Endothelial cell (in vitro differentiated cells): ENCODE measurements at regions not wholly inside any gene's neighbourhood (a gene's known extent, or its start where the extent isn't known, plus 50 kb on each side); places are given as distances from the start of the nearest gene placed in this dataset.

Source experiments
- DNase-seq: peaks from one replicate; pipeline ENCODE4 v3.0.0; 2021; ENCODE audit warnings: low spot score
- H3K27ac Mint-ChIP-seq: one replicate; pipeline ENCODE4 v1.8.0; 2021; ENCODE audit warnings: mixed read lengths, inconsistent platforms; ENCODE audit not compliant: unreplicated experiment
- H3K27me3 Mint-ChIP-seq: one replicate; pipeline ENCODE4 v1.8.0; 2021; ENCODE audit warnings: mild to moderate bottlenecking, moderate library complexity, mixed read lengths, inconsistent platforms; ENCODE audit not compliant: unreplicated experiment
- H3K36me3 Mint-ChIP-seq: one replicate; pipeline ENCODE4 v1.8.0; 2021; ENCODE audit warnings: mild to moderate bottlenecking, low read depth, mixed read lengths, inconsistent platforms; ENCODE audit not compliant: unreplicated experiment
- H3K4me1 Mint-ChIP-seq: one replicate; pipeline ENCODE4 v1.8.0; 2021; ENCODE audit warnings: mild to moderate bottlenecking, mixed read lengths, inconsistent platforms; ENCODE audit not compliant: unreplicated experiment
- H3K4me3 Mint-ChIP-seq: one replicate; pipeline ENCODE4 v1.8.0; 2021; ENCODE audit warnings: mild to moderate bottlenecking, mixed read lengths, inconsistent platforms; ENCODE audit not compliant: unreplicated experiment
- H3K9me3 Mint-ChIP-seq: one replicate; pipeline ENCODE4 v1.8.0; 2021; ENCODE audit warnings: mixed read lengths, inconsistent platforms; ENCODE audit not compliant: unreplicated experiment
- TF ChIP-seq, protein P1 (sequence below): fragments of 200-600 bp; sonication (generic); IDR thresholded peaks from one replicate; pipeline ENCODE4 v1.5.0; 2021; ENCODE audit warnings: antibody characterized with exemption; ENCODE audit not compliant: unreplicated experiment

DNA sequence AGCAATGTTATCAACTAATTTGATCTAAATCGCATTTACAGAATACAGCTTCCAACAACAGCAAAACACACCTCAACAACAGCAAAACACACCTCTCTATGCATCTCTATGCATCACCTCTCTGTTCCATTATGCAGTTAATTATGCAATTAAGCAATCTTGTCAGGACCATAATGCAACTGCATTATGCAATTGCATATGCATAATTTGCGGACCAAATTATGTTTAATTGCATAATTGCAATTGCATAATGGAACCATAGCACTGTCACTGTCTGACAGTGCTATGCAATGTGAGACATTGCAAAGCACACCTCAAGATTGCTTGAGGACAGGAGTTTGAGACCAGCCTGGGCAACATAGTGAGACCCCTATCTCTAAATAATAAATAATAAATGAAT lies 80.4 kb upstream of the PRSS3 start:
- TF ChIP-seq, protein P1, sequence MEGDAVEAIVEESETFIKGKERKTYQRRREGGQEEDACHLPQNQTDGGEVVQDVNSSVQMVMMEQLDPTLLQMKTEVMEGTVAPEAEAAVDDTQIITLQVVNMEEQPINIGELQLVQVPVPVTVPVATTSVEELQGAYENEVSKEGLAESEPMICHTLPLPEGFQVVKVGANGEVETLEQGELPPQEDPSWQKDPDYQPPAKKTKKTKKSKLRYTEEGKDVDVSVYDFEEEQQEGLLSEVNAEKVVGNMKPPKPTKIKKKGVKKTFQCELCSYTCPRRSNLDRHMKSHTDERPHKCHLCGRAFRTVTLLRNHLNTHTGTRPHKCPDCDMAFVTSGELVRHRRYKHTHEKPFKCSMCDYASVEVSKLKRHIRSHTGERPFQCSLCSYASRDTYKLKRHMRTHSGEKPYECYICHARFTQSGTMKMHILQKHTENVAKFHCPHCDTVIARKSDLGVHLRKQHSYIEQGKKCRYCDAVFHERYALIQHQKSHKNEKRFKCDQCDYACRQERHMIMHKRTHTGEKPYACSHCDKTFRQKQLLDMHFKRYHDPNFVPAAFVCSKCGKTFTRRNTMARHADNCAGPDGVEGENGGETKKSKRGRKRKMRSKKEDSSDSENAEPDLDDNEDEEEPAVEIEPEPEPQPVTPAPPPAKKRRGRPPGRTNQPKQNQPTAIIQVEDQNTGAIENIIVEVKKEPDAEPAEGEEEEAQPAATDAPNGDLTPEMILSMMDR: no peak
- no peaks in the 10 kb centered on the region for H3K9me3 Mint-ChIP-seq
- no peaks in the 10 kb centered on the region for H3K27me3 Mint-ChIP-seq
- DNase-seq: no peak
- H3K36me3 Mint-ChIP-seq: no peaks in the 10 kb centered on the region
- H3K27ac Mint-ChIP-seq: no peak overlapping the region
- H3K4me1 Mint-ChIP-seq: no peaks in the 10 kb centered on the region
- H3K4me3 Mint-ChIP-seq: no peak overlapping the region

DNA sequence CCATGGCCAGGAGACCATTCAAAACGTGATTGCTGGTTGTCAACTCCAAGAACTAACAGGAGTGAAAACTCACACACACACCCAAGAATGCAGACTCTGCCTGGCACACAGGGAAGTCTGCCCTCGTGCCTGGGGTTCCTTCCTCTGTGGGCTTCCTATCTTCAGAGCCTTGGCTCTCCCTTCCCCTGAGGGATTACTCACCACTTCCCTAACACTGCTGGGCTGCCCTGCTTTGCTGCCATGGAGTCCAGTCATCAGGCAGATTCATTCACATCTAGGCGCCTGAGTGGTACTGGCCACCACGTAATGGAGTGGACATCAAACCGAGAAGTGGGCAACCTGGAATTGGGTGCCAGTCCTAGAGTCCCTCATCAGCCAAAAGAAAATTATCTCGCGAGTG lies 76.4 kb upstream of the PRSS3 start:
- H3K4me3 Mint-ChIP-seq: no peak overlapping the region
- DNase-seq: no peak
- H3K36me3 Mint-ChIP-seq: no peaks in the 10 kb centered on the region
- H3K27ac Mint-ChIP-seq: no peak overlapping the region
- TF ChIP-seq, protein P1: no peak
- no peaks in the 10 kb centered on the region for H3K27me3 Mint-ChIP-seq
- no peaks in the 10 kb centered on the region for H3K4me1 Mint-ChIP-seq
- no peaks in the 10 kb centered on the region for H3K9me3 Mint-ChIP-seq

DNA sequence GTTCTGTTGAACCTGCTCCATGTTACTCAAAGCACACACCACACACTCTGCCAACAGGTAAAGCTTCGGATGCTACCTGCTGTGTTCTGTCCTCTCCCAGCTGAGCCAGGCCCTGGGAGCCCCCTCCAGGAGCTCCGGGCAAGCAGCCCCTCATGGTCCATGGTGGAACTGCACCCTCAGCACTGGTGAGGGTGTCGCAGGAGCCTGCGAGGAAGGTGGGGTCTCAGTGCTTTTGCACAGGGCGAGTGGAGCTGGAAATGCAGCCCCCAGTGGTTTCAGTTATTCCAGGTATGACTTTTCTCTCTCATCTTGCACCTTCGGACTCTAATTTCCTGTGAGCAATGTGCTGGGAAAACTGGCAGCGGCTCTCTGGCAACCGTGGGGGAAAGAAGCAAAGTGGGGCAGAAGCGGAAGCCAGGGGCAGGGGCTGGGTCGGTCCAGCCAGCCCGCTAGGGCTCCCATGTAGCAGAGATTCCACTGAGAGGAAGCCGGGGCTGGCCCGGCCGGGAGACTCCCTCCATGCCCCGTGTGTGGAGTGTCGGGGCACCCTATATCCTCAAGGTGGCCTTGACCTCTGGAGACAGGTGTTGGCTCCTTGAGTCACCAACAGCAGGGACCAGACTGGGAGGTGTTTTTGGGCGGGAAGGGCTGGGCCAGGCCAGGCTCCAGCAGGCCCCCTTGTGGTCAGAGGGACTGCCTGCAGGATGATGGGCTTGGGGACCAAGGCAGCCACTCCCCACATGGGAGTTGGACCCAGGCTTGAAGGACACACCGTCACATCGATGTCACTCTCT lies 75.6 kb upstream of the PRSS3 start:
- H3K9me3 Mint-ChIP-seq: no peaks in the 10 kb centered on the region
- H3K4me3 Mint-ChIP-seq: no peak overlapping the region
- H3K27me3 Mint-ChIP-seq: no peaks in the 10 kb centered on the region
- H3K27ac Mint-ChIP-seq: no peak overlapping the region
- no peaks in the 10 kb centered on the region for H3K36me3 Mint-ChIP-seq
- H3K4me1 Mint-ChIP-seq: no peaks in the 10 kb centered on the region
- peak; percentile 50 for DNase-seq
- TF ChIP-seq, protein P1: peak; percentile 91

DNA sequence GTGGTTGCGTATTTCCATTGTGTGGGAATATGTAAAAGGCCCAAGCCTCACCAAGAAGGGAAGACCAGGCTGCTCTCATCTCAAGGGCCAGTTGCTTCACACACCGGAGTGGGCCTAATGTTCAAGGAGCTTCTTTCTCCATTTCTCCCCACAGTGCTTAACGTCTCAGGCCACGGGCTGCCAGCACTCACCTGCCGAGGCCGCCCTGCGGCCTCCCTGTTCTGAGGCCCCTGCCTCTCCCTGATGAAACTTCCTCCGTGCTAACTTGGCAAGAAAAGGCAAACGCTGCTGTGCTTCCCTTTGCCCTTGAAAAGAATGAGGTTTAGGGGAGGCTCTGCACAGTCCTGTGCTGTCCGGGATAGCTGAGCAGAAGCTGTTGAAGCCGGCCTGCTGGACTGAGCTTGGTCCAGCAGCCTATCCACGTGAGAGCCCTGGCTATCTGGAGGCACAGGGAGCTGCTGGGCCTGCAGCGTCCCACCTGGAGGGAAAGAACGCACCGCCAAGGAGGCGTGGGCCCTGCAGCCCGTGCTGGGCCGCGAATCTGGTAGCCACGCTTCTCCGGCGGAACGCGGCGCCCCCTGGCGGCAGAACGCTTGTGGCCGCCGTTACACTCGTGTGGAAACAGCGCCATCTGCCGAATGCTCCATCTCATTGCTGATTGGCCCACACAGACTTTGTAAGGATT lies 73.5 kb upstream of the PRSS3 start:
- H3K36me3 Mint-ChIP-seq: no peaks in the 10 kb centered on the region
- no peaks in the 10 kb centered on the region for H3K27me3 Mint-ChIP-seq
- H3K4me3 Mint-ChIP-seq: no peak overlapping the region
- no peaks in the 10 kb centered on the region for H3K4me1 Mint-ChIP-seq
- H3K27ac Mint-ChIP-seq: no peak overlapping the region
- peak; percentile 94 for DNase-seq
- no peaks in the 10 kb centered on the region for H3K9me3 Mint-ChIP-seq
- TF ChIP-seq, protein P1: peak; percentile 100

DNA sequence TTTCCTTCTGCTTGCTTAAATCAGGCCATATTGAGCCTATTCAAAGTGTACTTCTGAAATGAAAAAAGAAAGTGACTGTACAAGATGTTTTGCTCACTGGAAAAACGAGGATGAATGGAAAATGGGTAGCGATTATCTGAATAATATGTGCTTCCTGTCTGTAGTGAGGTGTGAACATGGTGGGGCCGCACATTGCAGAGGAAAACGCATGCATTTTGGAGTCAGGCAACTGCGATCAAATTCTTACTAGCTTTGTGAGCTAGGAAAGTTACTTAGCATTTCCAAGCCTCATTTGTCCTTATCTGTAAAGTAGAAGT lies 73.0 kb upstream of the PRSS3 start:
- Mint-ChIP-seq H3K9me3 (no peaks in the 10 kb centered on the region), H3K27ac (no peak overlapping the region), H3K4me1 (no peaks in the 10 kb centered on the region), H3K27me3 (no peaks in the 10 kb centered on the region), H3K36me3 (no peaks in the 10 kb centered on the region), H3K4me3 (no peak overlapping the region)
- no peak for DNase-seq
- TF ChIP-seq, protein P1: peak; percentile 22
